Endothelial cell of umbilical vein (primary cell): ENCODE measurements at regions not wholly inside any gene's neighbourhood (a gene's known extent, or its start where the extent isn't known, plus 50 kb on each side); places are given as distances from the start of the nearest gene placed in this dataset.

Experiments
- BruUV-seq: library from RNA; stranded (reverse); fragments of 400-500 nt; replicated peaks from 2 replicates; lab custom pipeline; 2021; lab: Mats Ljungman, UMichigan
- CTCF ChIA-PET: fragments of 300-600, 350-600 bp; sonication (Branson Sonifier 250); formaldehyde crosslinking; loops from one replicate; lab custom pipeline; 2021; ENCODE audit warnings: antibody characterized with exemption, inconsistent platforms; lab: Charles Lee
- POLR2A ChIA-PET: fragments of 300-600, 350-600 bp; sonication (Branson Sonifier 250); formaldehyde crosslinking; loops from one replicate; lab custom pipeline; 2021; ENCODE audit warnings: antibody characterized with exemption, inconsistent platforms; lab: Charles Lee
- DNase-seq: peaks from one replicate; pipeline ENCODE4 v3.0.0-alpha.2; 2011; ENCODE audit warnings: low read depth, low spot score
- FAIRE-seq: peaks from 2 replicates; lab custom pipeline; 2011; peaks lifted over from hg19 to GRCh38; lab: Jason Lieb, UNC
- H2AFZ ChIP-seq: 2 replicates; pipeline ENCODE4 v1.6.0; 2012; ENCODE audit warnings: low read depth, low read length, control low read depth, inconsistent platforms
- H3K27ac ChIP-seq: 2 replicates; pipeline ENCODE4 v1.5.1; 2011; ENCODE audit warnings: low read depth, mild to moderate bottlenecking, control low read depth, low read length, moderate library complexity; ENCODE audit not compliant: insufficient read depth
- H3K27me3 ChIP-seq, 2 experiments: 2 replicates each; pipeline versions ENCODE4 v1.6.0 to v1.6.1; 2011; ENCODE audit warnings: low read length in 2 of 2, mixed read lengths in 1 of 2; ENCODE audit not compliant: control insufficient read depth in 2 of 2, insufficient read depth in 2 of 2
- H3K36me3 ChIP-seq, 2 experiments: 2 replicates in 1 of 2; 3 replicates in 1 of 2; pipeline ENCODE4 v1.5.1; 2011; ENCODE audit warnings: low read length in 2 of 2, mild to moderate bottlenecking in 1 of 2, moderate library complexity in 1 of 2; ENCODE audit not compliant: control insufficient read depth in 2 of 2, insufficient read depth in 2 of 2; ENCODE audit errors: extremely low read depth in 1 of 2
- H3K4me1 ChIP-seq: 3 replicates; pipeline ENCODE4 v1.5.1; 2011; ENCODE audit warnings: mild to moderate bottlenecking, low read length; ENCODE audit not compliant: control insufficient read depth, insufficient read depth; ENCODE audit errors: extremely low read depth
- H3K4me2 ChIP-seq: 2 replicates; pipeline ENCODE4 v1.6.1; 2011; ENCODE audit warnings: low read length, control low read depth, mixed read lengths; ENCODE audit not compliant: insufficient read depth
- H3K4me3 ChIP-seq, 3 experiments: fragments of 200-600 bp in 1 of 3; sonication (generic), shearing (Covaris generic) in 1 of 3; replicated peaks in 1 of 3; 2 replicates each; pipeline ENCODE4 v1.5.1; 2011 to 2016; ENCODE audit warnings: control low read depth in 3 of 3, low read length in 3 of 3, mild to moderate bottlenecking in 2 of 3, inconsistent platforms in 1 of 3, low read depth in 1 of 3, moderate library complexity in 1 of 3; ENCODE audit not compliant: insufficient read depth in 1 of 3
- H3K79me2 ChIP-seq: 2 replicates; pipeline ENCODE4 v1.6.0; 2012; ENCODE audit warnings: low read length, inconsistent platforms; ENCODE audit not compliant: control insufficient read depth, insufficient read depth
- H3K9ac ChIP-seq: replicated peaks from 2 replicates; pipeline ENCODE3; 2011; ENCODE audit warnings: low read length, control low read depth; ENCODE audit not compliant: insufficient read depth; ENCODE audit errors: extremely low read depth
- H3K9me1 ChIP-seq: replicated peaks from 3 replicates; pipeline ENCODE4 v1.6.0; 2011; ENCODE audit warnings: mild to moderate bottlenecking, low read length; ENCODE audit not compliant: control insufficient read depth, insufficient read depth; ENCODE audit errors: extremely low read depth
- H3K9me3 ChIP-seq: replicated peaks from 2 replicates; pipeline ENCODE4 v1.5.1; 2012; ENCODE audit warnings: low read length, inconsistent platforms; ENCODE audit not compliant: control insufficient read depth, insufficient read depth
- H4K20me1 ChIP-seq: replicated peaks from 2 replicates; pipeline ENCODE3; 2011; ENCODE audit warnings: mild to moderate bottlenecking, low read length; ENCODE audit not compliant: control insufficient read depth, insufficient read depth; ENCODE audit errors: extremely low read depth
- EZH2 ChIP-seq: IDR thresholded peaks from 2 replicates; pipeline ENCODE4 v1.6.1; 2012; ENCODE audit warnings: borderline replicate concordance, low read depth, mild to moderate bottlenecking, moderate library complexity, low read length, inconsistent platforms; ENCODE audit not compliant: severe bottlenecking
- FOS ChIP-seq: IDR thresholded peaks from 2 replicates; pipeline ENCODE4 v1.6.1; 2011; ENCODE audit warnings: mild to moderate bottlenecking, low read length, moderate library complexity, borderline replicate concordance; ENCODE audit not compliant: insufficient read depth
- GATA2 ChIP-seq: IDR thresholded peaks from 2 replicates; pipeline ENCODE4 v1.7.0; 2011; ENCODE audit warnings: low read depth, mild to moderate bottlenecking, moderate library complexity, mixed read lengths, low read length; ENCODE audit not compliant: insufficient read length, insufficient read depth
- JUN ChIP-seq: IDR thresholded peaks from 2 replicates; pipeline ENCODE4 v1.6.1; 2011; ENCODE audit warnings: borderline replicate concordance, low read depth; ENCODE audit not compliant: insufficient read length, insufficient read depth
- MYC ChIP-seq: IDR thresholded peaks from one replicate; pipeline ENCODE4 v1.6.1; 2011; ENCODE audit warnings: mild to moderate bottlenecking, low read depth, low read length
- POLR2A ChIP-seq: IDR thresholded peaks from 2 replicates; pipeline ENCODE4 v1.6.1; 2012; ENCODE audit warnings: low read depth, mild to moderate bottlenecking, control low read depth, low read length
- POLR2AphosphoS5 ChIP-seq: IDR thresholded peaks from 2 replicates; pipeline ENCODE4 v1.6.1; 2012; ENCODE audit warnings: low read depth, mild to moderate bottlenecking, control low read depth, low read length, moderate library complexity; ENCODE audit not compliant: insufficient read depth
- dilution Hi-C: fragments of 300-500 bp; cut with MboI; formaldehyde crosslinking; loops from one replicate; pipeline ENCODE4 v1.15.0; 2019; ENCODE audit warnings: low sequenced_read_pairs; ENCODE audit not compliant: extremely low pct_ligation_motif_present
- intact Hi-C: fragments of 100-400 bp; cut with micrococcal nuclease; formaldehyde crosslinking; loops from one replicate; pipeline ENCODE4 v1.10.0; 2022
- TF ChIP-seq, protein P1 (sequence below): IDR thresholded peaks from 2 replicates; pipeline ENCODE4 v1.6.1; 2011; ENCODE audit not compliant: insufficient read depth, insufficient read length
- TF ChIP-seq, protein P2 (sequence below), 2 donors: IDR thresholded peaks; 1 replicate in 1 of 2; 2 replicates in 1 of 2; pipeline ENCODE4 v1.5.1; 2011; ENCODE audit warnings: low read length in 2 of 2, mild to moderate bottlenecking in 2 of 2, moderate library complexity in 2 of 2, control low read depth in 1 of 2, inconsistent platforms in 1 of 2, low read depth in 1 of 2; ENCODE audit not compliant: insufficient read depth in 1 of 2; ENCODE audit errors: extremely low read depth in 1 of 2

DNA sequence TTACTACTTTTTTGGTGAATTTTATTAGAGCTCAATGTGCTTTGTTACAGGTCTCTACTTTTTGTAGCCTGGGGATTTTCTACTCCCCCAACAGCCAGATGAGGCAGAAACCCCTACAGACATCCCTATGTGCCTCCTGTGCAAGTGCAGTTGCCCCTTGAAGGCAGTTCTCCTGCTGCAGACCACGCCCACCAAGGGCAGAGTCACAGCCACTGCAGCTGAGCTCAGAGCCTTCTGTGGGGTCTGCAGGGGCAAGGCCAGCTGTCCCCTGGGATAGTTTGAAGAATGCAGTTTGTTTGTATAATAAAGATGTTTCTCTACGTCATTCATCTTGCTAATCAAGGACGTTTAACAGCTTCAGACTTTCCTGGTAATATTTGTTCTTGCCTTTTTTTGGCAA is 76.8 kb downstream of the NPAP1 start:
- TF ChIP-seq MYC: no peak
- TF ChIP-seq, protein P1, sequence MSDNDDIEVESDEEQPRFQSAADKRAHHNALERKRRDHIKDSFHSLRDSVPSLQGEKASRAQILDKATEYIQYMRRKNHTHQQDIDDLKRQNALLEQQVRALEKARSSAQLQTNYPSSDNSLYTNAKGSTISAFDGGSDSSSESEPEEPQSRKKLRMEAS: no peak
- no peak for TF ChIP-seq POLR2A
- TF ChIP-seq JUN: no peak
- TF ChIP-seq FOS: no peak
- TF ChIP-seq, protein P2, sequence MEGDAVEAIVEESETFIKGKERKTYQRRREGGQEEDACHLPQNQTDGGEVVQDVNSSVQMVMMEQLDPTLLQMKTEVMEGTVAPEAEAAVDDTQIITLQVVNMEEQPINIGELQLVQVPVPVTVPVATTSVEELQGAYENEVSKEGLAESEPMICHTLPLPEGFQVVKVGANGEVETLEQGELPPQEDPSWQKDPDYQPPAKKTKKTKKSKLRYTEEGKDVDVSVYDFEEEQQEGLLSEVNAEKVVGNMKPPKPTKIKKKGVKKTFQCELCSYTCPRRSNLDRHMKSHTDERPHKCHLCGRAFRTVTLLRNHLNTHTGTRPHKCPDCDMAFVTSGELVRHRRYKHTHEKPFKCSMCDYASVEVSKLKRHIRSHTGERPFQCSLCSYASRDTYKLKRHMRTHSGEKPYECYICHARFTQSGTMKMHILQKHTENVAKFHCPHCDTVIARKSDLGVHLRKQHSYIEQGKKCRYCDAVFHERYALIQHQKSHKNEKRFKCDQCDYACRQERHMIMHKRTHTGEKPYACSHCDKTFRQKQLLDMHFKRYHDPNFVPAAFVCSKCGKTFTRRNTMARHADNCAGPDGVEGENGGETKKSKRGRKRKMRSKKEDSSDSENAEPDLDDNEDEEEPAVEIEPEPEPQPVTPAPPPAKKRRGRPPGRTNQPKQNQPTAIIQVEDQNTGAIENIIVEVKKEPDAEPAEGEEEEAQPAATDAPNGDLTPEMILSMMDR (IDR thresholded peaks at IDR 0.05; ENCODE audit: extremely low read depth in 1 of 2, insufficient read depth in 1 of 2, low read depth in 1 of 2, low read length in 2 of 2): no peak
- TF ChIP-seq POLR2AphosphoS5: no peak
- TF ChIP-seq EZH2: no peak
- no peak for TF ChIP-seq GATA2
- FAIRE-seq: no peak
- POLR2A ChIA-PET: no interaction called here

More for the DNA sequence above, 76.8 kb downstream of the NPAP1 start:
- no peaks in the 10 kb centered on the region for H3K27me3 ChIP-seq
- H3K9me1 ChIP-seq: no peaks in the 10 kb centered on the region
- BruUV-seq: no TSS peak
- H3K79me2 ChIP-seq: no peaks in the 10 kb centered on the region
- no peak overlapping the region for H3K9ac ChIP-seq
- dilution Hi-C loops: no loop called here
- H3K27ac ChIP-seq: no peak overlapping the region
- H3K4me3 ChIP-seq: no peak overlapping the region
- CTCF ChIA-PET: no interaction called here
- no peak for DNase-seq
- H3K36me3 ChIP-seq: no peaks in the 10 kb centered on the region
- H2AFZ ChIP-seq: no peak overlapping the region
- no peaks in the 10 kb centered on the region for H3K4me1 ChIP-seq
- no peak overlapping the region for H3K4me2 ChIP-seq
- intact Hi-C loops: no loop called here
- peaks cover 3% of the 10 kb centered on the region for H3K9me3 ChIP-seq
- H4K20me1 ChIP-seq: no peaks in the 10 kb centered on the region
